Transverse colon (tissue), 4 donors: ENCODE measurements at regions not wholly inside any gene's neighbourhood (a gene's known extent, or its start where the extent isn't known, plus 50 kb on each side); places are given as distances from the start of the nearest gene placed in this dataset.

ENCODE experiments used
- DNase-seq: peaks from one replicate; pipeline ENCODE4 v3.0.0-alpha.2; 2019
- H3K27ac ChIP-seq, 4 donors: fragments of 200-600 bp; sonication (generic); 2 replicates each; pipeline ENCODE4 v1.5.1; 2016 to 2018; ENCODE audit warnings: inconsistent platforms in 4 of 4
- H3K27me3 ChIP-seq: fragments of 200-600 bp; sonication (generic); 2 replicates; pipeline ENCODE4 v1.5.1; 2017; ENCODE audit warnings: inconsistent platforms
- H3K36me3 ChIP-seq, 4 donors: fragments of 200-600 bp; sonication (generic); 2 replicates each; pipeline ENCODE4 v1.5.1; 2017 to 2019; ENCODE audit warnings: inconsistent platforms in 4 of 4
- H3K4me1 ChIP-seq, 4 donors: fragments of 200-600 bp; sonication (generic); 2 replicates each; pipeline ENCODE4 v1.5.1; 2017 to 2020; ENCODE audit warnings: inconsistent platforms in 4 of 4
- H3K4me3 ChIP-seq, 4 donors: fragments of 200-600 bp; sonication (generic); 1 replicate in 1 of 4; 2 replicates in 3 of 4; pipeline versions ENCODE4 v1.5.1 to v1.6.1; 2017 to 2019; ENCODE audit warnings: inconsistent platforms in 4 of 4
- H3K9me3 ChIP-seq, 2 donors: fragments of 200-600 bp; sonication (generic); 2 replicates each; pipeline ENCODE4 v1.5.1; 2017 to 2019; ENCODE audit warnings: inconsistent platforms in 2 of 2
- EP300 ChIP-seq: sonication (generic); formaldehyde crosslinking; IDR thresholded peaks from one replicate; pipeline ENCODE4 v1.6.1; 2017; ENCODE audit warnings: antibody characterized with exemption, low read depth
- POLR2A ChIP-seq: fragments of 450-650 bp; IDR thresholded peaks from one replicate; pipeline ENCODE4 v1.6.1; 2016; ENCODE audit warnings: antibody characterized with exemption, mild to moderate bottlenecking, moderate library complexity
- POLR2AphosphoS5 ChIP-seq, 3 donors: sonication (generic); formaldehyde crosslinking; IDR thresholded peaks; one replicate each; pipeline ENCODE4 v1.6.1; 2016; ENCODE audit warnings: antibody characterized with exemption in 3 of 3
- WGBS, 2 donors: methylation state at CpG; one replicate each; pipeline ENCODE4 v1.1.5; 2018; ENCODE audit warnings: low coverage in 1 of 2; 5-methylcytosine and 5-hydroxymethylcytosine counted together
- in situ Hi-C, 4 donors: fragments of 200-750 bp; cut with MboI; loops; one replicate each; pipeline versions ENCODE4 v1.15.0 to v1.15.1; 2017; ENCODE audit warnings: low sequenced_read_pairs in 3 of 4, low pct_ligation_motif_present in 1 of 4, low pct_unique_long_range_greater_than_20kb in 1 of 4
- intact Hi-C: fragments of 100-400 bp; cut with DNase I; formaldehyde crosslinking; loops from one replicate; pipeline ENCODE4 v1.15.1; 2023; ENCODE audit warnings: low total_unique reads
- TF ChIP-seq, protein P1 (sequence below), 5 experiments: fragments of 200-600 bp in 3 of 5; fragments of 450-650 bp in 2 of 5; sonication (generic) in 3 of 5; IDR thresholded peaks; 1 replicate in 2 of 5; 2 replicates in 3 of 5; pipeline ENCODE4 v1.5.1; 2016 to 2017; ENCODE audit warnings: antibody characterized with exemption in 5 of 5, inconsistent platforms in 3 of 5, mild to moderate bottlenecking in 2 of 5, moderate library complexity in 1 of 5

DNA sequence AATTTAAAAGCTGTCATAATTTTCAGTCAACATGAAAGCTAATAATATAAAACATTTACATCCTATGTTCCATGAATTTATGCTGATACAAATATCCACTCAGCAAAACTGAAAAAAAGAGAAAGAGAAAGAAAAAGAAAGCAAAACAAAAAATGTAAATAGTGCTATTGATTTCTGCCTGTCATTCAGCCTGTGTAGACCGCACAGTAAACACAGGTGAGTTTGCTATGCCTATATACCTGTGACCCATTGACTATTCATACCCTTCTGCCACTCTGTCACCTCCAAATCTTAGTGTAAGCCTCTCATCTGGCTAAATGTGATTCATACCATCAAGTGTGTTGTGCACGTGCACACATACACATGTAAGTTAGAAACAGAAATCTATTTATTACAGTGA, 359.0 kb upstream of the RORB start:
- no peaks in the 10 kb centered on the region for H3K27me3 ChIP-seq
- WGBS, 2 donors = 61 to 63% methylated on average over 2 of the region's 2 CpGs
- H3K36me3 ChIP-seq = no peaks in the 10 kb centered on the region
- intact Hi-C loops = no loop called here
- in situ Hi-C loops = loop anchor here in 1 of 4 donors (10.0 kb wide), 1 partner anchor 63 kb away; no protein-coding TSS in a partner anchor
- no peak for DNase-seq
- TF ChIP-seq POLR2AphosphoS5 (IDR thresholded peaks at IDR 0.05) (no peak), EP300 (no peak), POLR2A (no peak)
- TF ChIP-seq, protein P1, sequence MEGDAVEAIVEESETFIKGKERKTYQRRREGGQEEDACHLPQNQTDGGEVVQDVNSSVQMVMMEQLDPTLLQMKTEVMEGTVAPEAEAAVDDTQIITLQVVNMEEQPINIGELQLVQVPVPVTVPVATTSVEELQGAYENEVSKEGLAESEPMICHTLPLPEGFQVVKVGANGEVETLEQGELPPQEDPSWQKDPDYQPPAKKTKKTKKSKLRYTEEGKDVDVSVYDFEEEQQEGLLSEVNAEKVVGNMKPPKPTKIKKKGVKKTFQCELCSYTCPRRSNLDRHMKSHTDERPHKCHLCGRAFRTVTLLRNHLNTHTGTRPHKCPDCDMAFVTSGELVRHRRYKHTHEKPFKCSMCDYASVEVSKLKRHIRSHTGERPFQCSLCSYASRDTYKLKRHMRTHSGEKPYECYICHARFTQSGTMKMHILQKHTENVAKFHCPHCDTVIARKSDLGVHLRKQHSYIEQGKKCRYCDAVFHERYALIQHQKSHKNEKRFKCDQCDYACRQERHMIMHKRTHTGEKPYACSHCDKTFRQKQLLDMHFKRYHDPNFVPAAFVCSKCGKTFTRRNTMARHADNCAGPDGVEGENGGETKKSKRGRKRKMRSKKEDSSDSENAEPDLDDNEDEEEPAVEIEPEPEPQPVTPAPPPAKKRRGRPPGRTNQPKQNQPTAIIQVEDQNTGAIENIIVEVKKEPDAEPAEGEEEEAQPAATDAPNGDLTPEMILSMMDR (IDR thresholded peaks at IDR 0.05) = no peak
- no peaks in the 10 kb centered on the region for H3K4me1 ChIP-seq
- H3K9me3 ChIP-seq = no peaks in the 10 kb centered on the region
- no peak overlapping the region for H3K27ac ChIP-seq
- H3K4me3 ChIP-seq = no peak overlapping the region

DNA sequence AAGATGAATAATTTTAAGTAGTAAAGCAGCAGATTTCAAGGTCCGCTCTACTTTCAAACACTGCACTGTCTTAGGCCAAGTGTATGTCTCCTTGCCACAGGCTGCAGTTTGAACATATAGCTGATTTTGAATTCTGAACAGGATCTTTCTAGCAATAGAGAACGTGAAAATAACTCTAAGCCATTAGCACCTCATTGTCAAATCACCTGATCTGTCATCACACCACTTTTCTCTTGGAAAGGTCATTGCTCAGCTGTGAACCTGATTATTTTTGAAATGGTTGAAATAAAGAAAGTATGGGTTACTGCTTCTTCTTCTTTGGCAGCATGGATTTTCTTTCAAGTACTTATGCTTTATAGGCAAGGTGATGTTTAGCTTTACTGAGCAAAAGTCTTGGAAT, 357.0 kb upstream of the RORB start:
- in situ Hi-C loops = no loop called here
- Histone ChIP-seq H3K4me1 (no peaks in the 10 kb centered on the region), H3K4me3 (no peak overlapping the region), H3K27me3 (no peaks in the 10 kb centered on the region), H3K27ac (no peak overlapping the region), H3K36me3 (no peaks in the 10 kb centered on the region), H3K9me3 (no peaks in the 10 kb centered on the region)
- DNase-seq = no peak
- 39 to 66% methylated on average over 2 of the region's 2 CpGs for WGBS, 2 donors
- intact Hi-C loops = no loop called here
- TF ChIP-seq, protein P1 (IDR thresholded peaks at IDR 0.05) = no peak

DNA sequence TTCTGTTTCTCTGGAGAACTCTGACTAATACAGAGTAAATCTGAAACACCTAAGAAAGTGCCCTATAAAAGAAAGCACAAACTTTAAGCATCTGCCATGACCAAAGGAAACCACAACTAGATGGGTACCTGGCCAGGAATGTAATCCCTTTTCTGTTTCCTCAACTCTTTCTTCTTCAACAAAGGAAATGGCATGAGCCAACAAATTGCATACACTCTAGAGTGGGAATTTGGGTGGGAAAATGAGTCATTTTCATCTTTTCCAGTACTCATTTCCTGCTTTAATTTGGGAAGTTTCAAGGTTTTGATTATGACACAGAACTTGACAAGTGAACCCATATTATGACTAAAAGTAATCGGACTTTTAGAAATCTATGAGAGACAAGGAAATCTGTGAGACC, 349.2 kb upstream of the RORB start:
- H3K4me1 ChIP-seq = no peaks in the 10 kb centered on the region
- DNase-seq = no peak
- no peaks in the 10 kb centered on the region for H3K27me3 ChIP-seq
- intact Hi-C loops = no loop called here
- no peaks in the 10 kb centered on the region for H3K9me3 ChIP-seq
- in situ Hi-C loops = no loop called here
- H3K36me3 ChIP-seq = no peaks in the 10 kb centered on the region
- H3K27ac ChIP-seq = no peak overlapping the region
- H3K4me3 ChIP-seq = no peak overlapping the region
- TF ChIP-seq POLR2A = no peak
- TF ChIP-seq POLR2AphosphoS5 (IDR thresholded peaks at IDR 0.05) = no peak
- TF ChIP-seq, protein P1 (IDR thresholded peaks at IDR 0.05) = no peak
- TF ChIP-seq EP300 = no peak
- 63 to 85% methylated on average over 1 of the region's 1 CpG for WGBS, 2 donors

DNA sequence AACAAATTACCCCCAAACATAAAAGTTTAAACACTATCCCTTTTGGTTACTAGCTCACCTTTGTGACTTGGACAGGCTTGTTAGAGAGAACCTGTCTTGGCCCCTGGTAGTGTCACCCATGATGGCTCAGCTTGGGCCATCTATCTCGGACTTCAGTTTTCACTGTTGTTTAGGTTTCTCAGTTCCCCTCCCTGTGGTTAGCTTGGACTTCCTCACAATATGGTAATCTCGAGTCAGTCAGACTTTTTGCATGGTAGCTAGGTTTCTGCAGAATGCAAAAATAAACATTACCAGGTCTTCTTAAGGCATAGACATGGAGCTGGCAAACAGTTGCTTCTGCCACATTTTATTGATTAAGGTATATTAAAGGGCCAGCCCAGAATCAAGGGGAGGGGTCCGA, 324.3 kb upstream of the RORB start:
- in situ Hi-C loops (no loop called here), intact Hi-C loops (no loop called here)
- no peaks in the 10 kb centered on the region for H3K27me3 ChIP-seq
- H3K36me3 ChIP-seq = no peaks in the 10 kb centered on the region
- no peaks in the 10 kb centered on the region for H3K9me3 ChIP-seq
- no peak for DNase-seq
- TF ChIP-seq EP300 (no peak), POLR2A (no peak), POLR2AphosphoS5 (IDR thresholded peaks at IDR 0.05) (no peak)
- TF ChIP-seq, protein P1 (IDR thresholded peaks at IDR 0.05) = no peak
- H3K4me3 ChIP-seq = no peak overlapping the region
- H3K4me1 ChIP-seq = no peaks in the 10 kb centered on the region
- H3K27ac ChIP-seq = no peak overlapping the region
- WGBS, 2 donors = 68 to 72% methylated on average over 3 of the region's 3 CpGs
